GM23248 (cell line): ENCODE measurements at regions not wholly inside any gene's neighbourhood (a gene's known extent, or its start where the extent isn't known, plus 50 kb on each side); places are given as distances from the start of the nearest gene placed in this dataset.
A peak's percentile ranks its signal among the peaks of the same experiment; 100 is the strongest.

Experiments used
- DNase-seq: peaks from one replicate; pipeline ENCODE4 v3.0.0-alpha.2; 2015
- H2AFZ ChIP-seq: fragments of 200-600 bp; sonication (generic); 2 replicates; pipeline ENCODE4 v1.6.1; 2016; ENCODE audit warnings: antibody characterized with exemption
- H3F3A ChIP-seq: fragments of 200-600 bp; sonication (generic); 2 replicates; pipeline ENCODE4 v1.6.1; 2016; ENCODE audit warnings: mild to moderate bottlenecking, antibody characterized with exemption, mixed run types; ENCODE audit not compliant: insufficient read depth
- H3K27ac ChIP-seq: fragments of 200-600 bp; sonication (generic); 2 replicates; pipeline ENCODE4 v1.5.1; 2016; ENCODE audit warnings: mild to moderate bottlenecking
- H3K27me3 ChIP-seq: fragments of 200-600 bp; sonication (generic); replicated peaks from 2 replicates; pipeline ENCODE4 v1.6.1; 2016; ENCODE audit warnings: mild to moderate bottlenecking; ENCODE audit not compliant: insufficient read depth
- H3K36me3 ChIP-seq: fragments of 200-600 bp; sonication (generic); 2 replicates; pipeline ENCODE4 v1.6.1; 2016; ENCODE audit warnings: low read depth, mild to moderate bottlenecking
- H3K4me1 ChIP-seq: fragments of 200-600 bp; sonication (generic); 2 replicates; pipeline ENCODE4 v1.6.1; 2016; ENCODE audit warnings: mild to moderate bottlenecking; ENCODE audit not compliant: insufficient read depth
- H3K4me2 ChIP-seq: fragments of 200-600 bp; sonication (generic); one replicate; pipeline ENCODE4 v1.6.1; 2016; ENCODE audit warnings: mild to moderate bottlenecking; ENCODE audit not compliant: unreplicated experiment
- H3K4me3 ChIP-seq: fragments of 200-600 bp; sonication (generic); 2 replicates; pipeline ENCODE4 v1.5.1; 2016; ENCODE audit warnings: mild to moderate bottlenecking
- H3K79me2 ChIP-seq: fragments of 200-600 bp; sonication (generic); 2 replicates; pipeline ENCODE4 v1.6.1; 2016; ENCODE audit warnings: mild to moderate bottlenecking; ENCODE audit not compliant: insufficient read depth
- H3K9ac ChIP-seq: fragments of 200-600 bp; sonication (generic); 2 replicates; pipeline ENCODE4 v1.6.1; 2016; ENCODE audit warnings: mild to moderate bottlenecking
- H3K9me2 ChIP-seq: fragments of 200-600 bp; sonication (generic); 2 replicates; pipeline ENCODE4 v1.6.1; 2016; ENCODE audit warnings: mixed run types, mild to moderate bottlenecking, moderate library complexity; ENCODE audit not compliant: insufficient read depth
- H3K9me3 ChIP-seq: fragments of 200-600 bp; sonication (generic); one replicate; pipeline ENCODE4 v1.6.1; 2017; ENCODE audit warnings: low read depth
- H4K20me1 ChIP-seq: fragments of 200-600 bp; sonication (generic); 2 replicates; pipeline ENCODE4 v1.6.0; 2016; ENCODE audit not compliant: insufficient read depth
- EZH2 ChIP-seq: fragments of 200-600 bp; sonication (generic); IDR thresholded peaks from 2 replicates; pipeline ENCODE4 v1.6.1; 2018; ENCODE audit warnings: antibody characterized with exemption, mild to moderate bottlenecking; ENCODE audit not compliant: insufficient read depth, poor library complexity, severe bottlenecking
- EZH2phosphoT487 ChIP-seq: fragments of 200-600 bp; sonication (generic); IDR thresholded peaks from 2 replicates; pipeline ENCODE4 v1.6.1; 2018; ENCODE audit warnings: antibody characterized with exemption, moderate library complexity, mild to moderate bottlenecking, low read depth; ENCODE audit not compliant: insufficient read depth
- WGBS, 2 experiments: methylation state at CpG; one replicate each; pipeline ENCODE4 v1.1.6; 2015 to 2017; ENCODE audit warnings: low lambda C conversion rate in 2 of 2, low coverage in 1 of 2; ENCODE audit errors: missing lambda C conversion rate in 2 of 2; 5-methylcytosine and 5-hydroxymethylcytosine counted together
- in situ Hi-C: fragments of 300-500 bp; cut with MboI; formaldehyde crosslinking; loops from 2 replicates; pipeline ENCODE4 v1.15.0; 2020

GRCh38 chr11:111185266-111185665 lies 60.3 kb upstream of the POU2AF2 start:
- Histone ChIP-seq H3K9ac (no peak overlapping the region), H3K27ac (peak overlapping the region; percentile 68)

GRCh38 chr11:111183706-111184105 lies 61.8 kb upstream of the POU2AF2 start:
- peaks cover 26% of the 10 kb centered on the region for H3K4me1 ChIP-seq
- no peak overlapping the region for H3K27ac ChIP-seq
- no peaks in the 10 kb centered on the region for H3K36me3 ChIP-seq
- TF ChIP-seq EZH2, result no peak
- no peak for TF ChIP-seq EZH2phosphoT487
- no peaks in the 10 kb centered on the region for H3K79me2 ChIP-seq
- H3F3A ChIP-seq, result peaks cover 18% of the 10 kb centered on the region
- no peaks in the 10 kb centered on the region for H3K27me3 ChIP-seq
- H3K9me2 ChIP-seq, result no peaks in the 10 kb centered on the region
- no peak overlapping the region for H3K9ac ChIP-seq
- H2AFZ ChIP-seq, result peak overlapping the region; percentile 19
- no peaks in the 10 kb centered on the region for H4K20me1 ChIP-seq
- H3K4me3 ChIP-seq, result no peak overlapping the region
- DNase-seq, result peak; percentile 67
- H3K4me2 ChIP-seq, result peak overlapping the region; percentile 2
- in situ Hi-C loops, result no loop called here
- H3K9me3 ChIP-seq, result no peaks in the 10 kb centered on the region

More at GRCh38 chr11:111185266-111185665, 60.3 kb upstream of the POU2AF2 start:
- Histone ChIP-seq H3K36me3 (no peaks in the 10 kb centered on the region), H3K27me3 (no peaks in the 10 kb centered on the region), H3K9me2 (no peaks in the 10 kb centered on the region), H3F3A (peaks cover 18% of the 10 kb centered on the region), H3K4me3 (no peak overlapping the region), H2AFZ (peak overlapping the region; percentile 54), H4K20me1 (no peaks in the 10 kb centered on the region), H3K79me2 (no peaks in the 10 kb centered on the region), H3K4me1 (peaks cover 30% of the 10 kb centered on the region), H3K9me3 (no peaks in the 10 kb centered on the region), H3K4me2 (peak overlapping the region; percentile 44)
- 4 to 8% methylated on average over 2 of the region's 2 CpGs for WGBS, 2 experiments
- peak; percentile 63 for DNase-seq
- in situ Hi-C loops, result no loop called here
- TF ChIP-seq EZH2, result no peak
- TF ChIP-seq EZH2phosphoT487, result no peak

DNA sequence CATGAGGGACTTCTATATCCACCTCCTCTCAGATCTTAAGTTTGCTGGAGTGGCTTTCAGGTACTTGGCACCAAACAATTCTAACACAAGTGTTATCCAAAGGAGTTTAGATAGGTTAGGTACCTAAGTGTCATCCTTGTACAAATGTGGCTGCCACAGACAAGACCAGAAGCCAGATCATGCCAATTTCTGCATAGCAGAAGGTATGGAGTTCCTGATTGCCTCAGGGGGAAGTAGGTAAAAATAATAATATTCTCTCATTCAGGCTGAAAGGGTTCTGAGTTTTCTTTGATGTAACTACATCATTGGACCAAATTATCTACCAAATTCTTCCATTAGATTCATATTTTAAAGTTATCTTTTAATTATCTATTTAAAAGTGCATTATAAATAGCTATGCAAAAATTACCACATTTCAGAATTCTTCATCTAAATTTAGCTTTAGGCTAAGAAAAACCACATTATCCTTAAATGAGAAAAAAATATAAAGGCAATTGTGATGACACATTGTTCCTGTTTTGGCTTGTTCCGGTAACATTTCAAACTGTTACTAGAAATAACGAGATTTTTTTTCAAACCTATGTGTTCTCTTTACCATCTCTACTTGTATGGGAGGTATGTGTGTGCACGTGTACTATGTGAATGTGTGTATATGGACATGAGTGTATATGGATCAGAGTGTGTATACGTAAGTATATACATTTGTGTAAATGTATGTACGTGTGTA lies 66.2 kb upstream of the POU2AF2 start:
- no peak overlapping the region for H3K9ac ChIP-seq
- H3K27ac ChIP-seq, result no peak overlapping the region
- H3K36me3 ChIP-seq, result no peaks in the 10 kb centered on the region
- H3F3A ChIP-seq, result peaks cover 3% of the 10 kb centered on the region; the same call in 1 of the 2 replicates
- H3K4me3 ChIP-seq, result no peak overlapping the region
- H3K4me1 ChIP-seq, result peaks cover 12% of the 10 kb centered on the region
- no peak overlapping the region for H3K4me2 ChIP-seq
- in situ Hi-C loops, result no loop called here
- no peak overlapping the region for H2AFZ ChIP-seq
- H4K20me1 ChIP-seq, result no peaks in the 10 kb centered on the region
- H3K9me3 ChIP-seq, result no peaks in the 10 kb centered on the region
- H3K79me2 ChIP-seq, result no peaks in the 10 kb centered on the region
- DNase-seq, result no peak
- no peaks in the 10 kb centered on the region for H3K9me2 ChIP-seq
- WGBS, 2 experiments, result 67% methylated on average over 5 of the region's 5 CpGs
- no peaks in the 10 kb centered on the region for H3K27me3 ChIP-seq
- no peak for TF ChIP-seq EZH2phosphoT487

DNA sequence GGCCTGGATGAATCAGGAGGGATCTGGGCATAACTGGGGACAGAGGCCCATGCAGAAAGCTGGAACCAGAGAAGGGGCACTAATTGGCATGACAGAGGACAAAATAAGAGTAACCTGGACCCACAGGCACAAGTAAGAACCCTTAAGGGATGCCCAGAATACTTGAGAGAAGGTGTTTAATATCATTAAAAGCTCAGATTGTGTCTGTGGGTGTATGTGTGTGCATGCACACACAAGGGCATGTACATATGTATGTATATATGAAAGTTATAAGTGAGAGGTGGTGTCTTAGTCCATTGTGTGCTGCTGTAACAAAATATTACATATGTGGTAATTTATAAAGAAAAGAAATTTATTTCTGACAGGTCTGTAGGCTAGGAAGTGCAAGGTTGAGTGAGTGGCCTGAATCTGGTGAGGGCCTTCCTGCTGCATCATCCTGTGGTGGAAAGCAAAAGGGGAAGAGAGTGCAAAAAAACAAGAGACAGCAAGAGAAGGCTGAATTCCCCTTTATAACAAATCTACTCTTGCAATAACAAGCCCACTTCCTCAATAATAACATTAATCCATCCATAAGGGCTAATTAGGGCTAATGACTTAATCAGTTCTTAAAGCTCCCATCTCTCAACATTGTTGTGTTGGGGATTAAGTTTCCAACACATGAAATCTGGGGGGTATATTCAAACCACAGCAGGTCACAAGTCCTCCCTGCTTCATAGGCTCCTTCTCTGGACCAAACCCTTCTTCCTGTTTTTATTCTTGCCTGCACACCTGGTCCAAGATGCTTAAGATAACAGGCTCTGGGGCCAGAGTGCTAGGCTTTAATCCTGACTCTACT lies 68.3 kb upstream of the POU2AF2 start:
- H3K79me2 ChIP-seq, result no peaks in the 10 kb centered on the region
- H3F3A ChIP-seq, result peaks cover 9% of the 10 kb centered on the region; the same call in 1 of the 2 replicates
- no peaks in the 10 kb centered on the region for H3K9me3 ChIP-seq
- H2AFZ ChIP-seq, result no peak overlapping the region
- H3K9me2 ChIP-seq, result no peaks in the 10 kb centered on the region
- no peak overlapping the region for H3K27ac ChIP-seq
- no peak overlapping the region for H3K4me2 ChIP-seq
- H3K4me1 ChIP-seq, result peaks cover 7% of the 10 kb centered on the region; the same call in 1 of the 2 replicates
- no peaks in the 10 kb centered on the region for H3K27me3 ChIP-seq
- no peaks in the 10 kb centered on the region for H4K20me1 ChIP-seq
- H3K9ac ChIP-seq, result no peak overlapping the region
- in situ Hi-C loops, result no loop called here
- H3K36me3 ChIP-seq, result no peaks in the 10 kb centered on the region
- DNase-seq, result no peak
- TF ChIP-seq EZH2phosphoT487, result no peak
- no peak for TF ChIP-seq EZH2
- H3K4me3 ChIP-seq, result no peak overlapping the region
